ENCODE measurements at regions not wholly inside any gene's neighbourhood (a gene's known extent, or its start where the extent isn't known, plus 50 kb on each side); places are given as distances from the start of the nearest gene placed in this dataset.

DNA sequence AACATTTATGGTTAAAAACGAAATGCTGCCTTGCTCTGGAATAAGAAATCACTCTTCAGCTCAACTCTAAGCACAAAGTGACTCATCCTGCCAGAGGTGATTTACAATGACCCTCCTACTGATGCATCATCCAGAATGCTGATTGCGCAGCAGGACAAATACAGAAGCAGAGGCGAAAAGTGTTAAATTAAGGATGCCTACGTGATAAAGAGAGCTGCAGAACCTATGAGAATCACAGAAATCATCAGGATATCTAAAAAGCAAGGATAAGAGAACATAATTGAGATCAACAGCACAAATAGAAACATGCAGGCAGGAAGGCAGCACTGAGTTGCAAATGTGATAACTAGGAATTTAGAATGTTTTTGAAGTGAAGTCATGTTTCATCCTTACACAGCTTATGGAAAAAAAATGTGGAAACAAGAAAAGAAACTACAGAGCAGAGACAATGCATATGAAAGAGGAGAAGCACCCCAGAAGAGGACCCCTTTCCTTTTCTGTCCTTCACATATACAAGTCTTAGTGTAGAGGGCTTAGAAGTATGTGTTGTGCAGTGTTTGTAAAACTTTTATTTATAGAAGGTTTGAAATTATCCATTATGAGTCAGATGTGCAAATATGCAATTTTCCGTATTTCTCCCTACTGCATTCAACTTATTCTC lies 188.4 kb downstream of the SLC7A11 start:
- TF ChIP-seq POLR2AphosphoS5 (IDR thresholded peaks at IDR 0.05) (no peak), POLR2A (IDR thresholded peaks at IDR 0.05) (no peak)
- TF ChIP-seq, protein P1, sequence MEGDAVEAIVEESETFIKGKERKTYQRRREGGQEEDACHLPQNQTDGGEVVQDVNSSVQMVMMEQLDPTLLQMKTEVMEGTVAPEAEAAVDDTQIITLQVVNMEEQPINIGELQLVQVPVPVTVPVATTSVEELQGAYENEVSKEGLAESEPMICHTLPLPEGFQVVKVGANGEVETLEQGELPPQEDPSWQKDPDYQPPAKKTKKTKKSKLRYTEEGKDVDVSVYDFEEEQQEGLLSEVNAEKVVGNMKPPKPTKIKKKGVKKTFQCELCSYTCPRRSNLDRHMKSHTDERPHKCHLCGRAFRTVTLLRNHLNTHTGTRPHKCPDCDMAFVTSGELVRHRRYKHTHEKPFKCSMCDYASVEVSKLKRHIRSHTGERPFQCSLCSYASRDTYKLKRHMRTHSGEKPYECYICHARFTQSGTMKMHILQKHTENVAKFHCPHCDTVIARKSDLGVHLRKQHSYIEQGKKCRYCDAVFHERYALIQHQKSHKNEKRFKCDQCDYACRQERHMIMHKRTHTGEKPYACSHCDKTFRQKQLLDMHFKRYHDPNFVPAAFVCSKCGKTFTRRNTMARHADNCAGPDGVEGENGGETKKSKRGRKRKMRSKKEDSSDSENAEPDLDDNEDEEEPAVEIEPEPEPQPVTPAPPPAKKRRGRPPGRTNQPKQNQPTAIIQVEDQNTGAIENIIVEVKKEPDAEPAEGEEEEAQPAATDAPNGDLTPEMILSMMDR (IDR thresholded peaks at IDR 0.05): no peak

Data from upper lobe of left lung (tissue), 4 donors.